Activated CD8-positive, alpha-beta memory T cell treated with anti-CD3 and anti-CD28 coated beads, Interleukin-2, amount 10 ng/mL, durations not matched to agents 7 days and 5 days (primary cell): ENCODE measurements at regions not wholly inside any gene's neighbourhood (a gene's known extent, or its start where the extent isn't known, plus 50 kb on each side); places are given as distances from the start of the nearest gene placed in this dataset.
"Not testable (repeated sequence)": the region's sequence is repeated elsewhere in the genome, so short reads cannot be mapped to it uniquely, and the experiment has no call there.

Source experiments
- ATAC-seq: fragments of 150-1000 bp; cut with Tn5 transposase; one replicate; pipeline ENCODE4 v1.10.0; 2021; ENCODE audit warnings: moderate library complexity
- CTCF ChIA-PET: fragments of 350-600 bp; sonication (Branson Sonifier 250); formaldehyde crosslinking; loops from one replicate; lab custom pipeline; 2021; ENCODE audit warnings: antibody characterized with exemption; lab: Charles Lee
- DNase-seq: peaks from one replicate; pipeline ENCODE4 v3.0.0-alpha.2; 2020
- H3K27ac Mint-ChIP-seq: one replicate; pipeline ENCODE4 v1.8.0; 2021; ENCODE audit warnings: mild to moderate bottlenecking, mixed read lengths
- H3K27me3 Mint-ChIP-seq: one replicate; pipeline ENCODE4 v1.8.0; 2021; ENCODE audit warnings: mixed read lengths
- H3K36me3 Mint-ChIP-seq: one replicate; pipeline ENCODE4 v1.8.0; 2021; ENCODE audit warnings: mild to moderate bottlenecking, mixed read lengths
- H3K4me1 Mint-ChIP-seq: one replicate; pipeline ENCODE4 v1.8.0; 2021; ENCODE audit warnings: mixed read lengths
- H3K4me3 Mint-ChIP-seq: one replicate; pipeline ENCODE4 v1.8.0; 2021; ENCODE audit warnings: mild to moderate bottlenecking, moderate library complexity, mixed read lengths
- H3K9me3 Mint-ChIP-seq: one replicate; pipeline ENCODE4 v1.8.0; 2022; ENCODE audit warnings: low read depth, mixed read lengths

- Mint-ChIP-seq H3K27me3 (no peaks in the 10 kb centered on the region), H3K36me3 (no peaks in the 10 kb centered on the region), H3K9me3 (peaks cover 1% of the 10 kb centered on the region), H3K4me1 (peaks cover 4% of the 10 kb centered on the region), H3K4me3 (no peak overlapping the region), H3K27ac (no peak overlapping the region)
- DNase-seq, result no peak
- CTCF ChIA-PET, result no interaction called here
- ATAC-seq, result no peak
Observed at GRCh38 chr21:15443740-15444117, 286.1 kb upstream of the USP25 start.

- CTCF ChIA-PET, result no interaction called here
- Mint-ChIP-seq H3K4me3 (no peak overlapping the region), H3K9me3 (peaks cover 3% of the 10 kb centered on the region), H3K4me1 (peaks cover 4% of the 10 kb centered on the region), H3K27ac (no peak overlapping the region), H3K36me3 (no peaks in the 10 kb centered on the region), H3K27me3 (no peaks in the 10 kb centered on the region)
- ATAC-seq (no peak), DNase-seq (no peak)
Observed at GRCh38 chr21:15444118-15444960, 285.4 kb upstream of the USP25 start.

DNA sequence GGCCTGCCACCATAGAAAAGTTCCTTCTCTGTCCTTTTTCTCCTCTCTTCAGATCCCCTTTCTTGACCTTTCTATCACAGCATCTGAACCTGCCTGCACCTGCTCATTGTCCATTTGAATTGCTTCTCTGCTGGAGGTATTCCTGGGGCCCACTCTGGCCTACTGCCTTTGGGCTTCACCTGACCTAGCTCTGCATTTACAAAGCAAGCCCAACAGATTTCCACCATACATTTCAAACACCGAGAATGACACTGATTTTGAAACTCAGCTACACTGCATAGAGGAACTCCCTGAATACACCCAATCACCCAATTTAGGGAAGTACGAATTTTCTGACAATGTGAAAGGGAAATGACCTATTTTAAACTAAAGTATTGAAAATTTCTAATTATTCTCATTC is 284.5 kb upstream of the USP25 start:
- DNase-seq, result no peak
- peaks cover 4% of the 10 kb centered on the region for H3K4me1 Mint-ChIP-seq
- peaks cover 3% of the 10 kb centered on the region for H3K9me3 Mint-ChIP-seq
- no peak overlapping the region for H3K4me3 Mint-ChIP-seq
- H3K27me3 Mint-ChIP-seq, result no peaks in the 10 kb centered on the region
- no peak overlapping the region for H3K27ac Mint-ChIP-seq
- CTCF ChIA-PET, result no interaction called here
- no peaks in the 10 kb centered on the region for H3K36me3 Mint-ChIP-seq
- no peak for ATAC-seq

DNA sequence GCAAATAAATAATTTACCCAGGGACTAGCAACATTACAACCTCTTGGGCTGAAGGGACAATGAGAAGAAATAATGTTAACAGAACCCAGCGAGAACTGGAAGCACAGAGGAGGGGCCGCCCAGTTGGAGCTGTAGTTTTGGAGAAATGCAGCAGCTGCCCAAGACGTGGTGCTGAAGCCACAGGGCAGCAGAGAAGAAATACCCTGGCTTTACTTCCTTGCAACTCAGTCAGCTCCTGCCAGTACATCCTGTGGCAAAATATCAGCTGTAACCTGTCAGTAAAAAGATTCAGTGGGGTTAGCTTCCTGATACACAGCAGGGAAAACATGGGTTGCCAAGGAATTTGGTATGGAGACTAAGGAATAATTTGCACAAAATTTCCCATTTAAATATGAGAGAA is 283.6 kb upstream of the USP25 start:
- H3K36me3 Mint-ChIP-seq, result no peaks in the 10 kb centered on the region
- H3K27ac Mint-ChIP-seq, result no peak overlapping the region
- ATAC-seq (no peak), DNase-seq (no peak)
- H3K4me1 Mint-ChIP-seq, result no peaks in the 10 kb centered on the region
- no peaks in the 10 kb centered on the region for H3K27me3 Mint-ChIP-seq
- H3K4me3 Mint-ChIP-seq, result no peak overlapping the region
- CTCF ChIA-PET, result no interaction called here
- peaks cover 3% of the 10 kb centered on the region for H3K9me3 Mint-ChIP-seq

- no peak overlapping the region for H3K4me3 Mint-ChIP-seq
- CTCF ChIA-PET, result no interaction called here
- no peaks in the 10 kb centered on the region for H3K27me3 Mint-ChIP-seq
Observed at GRCh38 chr21:15449556-15449955, 280.2 kb upstream of the USP25 start.

GRCh38 chr21:15453261-15453660 is 276.5 kb upstream of the USP25 start:
- Mint-ChIP-seq H3K4me1 (no peaks in the 10 kb centered on the region), H3K4me3 (no peak overlapping the region), H3K27me3 (no peaks in the 10 kb centered on the region), H3K36me3 (no peaks in the 10 kb centered on the region), H3K9me3 (peaks cover 3% of the 10 kb centered on the region), H3K27ac (no peak overlapping the region)
- DNase-seq (no peak), ATAC-seq (no peak)
- CTCF ChIA-PET, result no interaction called here

More at GRCh38 chr21:15449556-15449955, 280.2 kb upstream of the USP25 start:
- Mint-ChIP-seq H3K27ac (no peak overlapping the region), H3K4me1 (no peaks in the 10 kb centered on the region), H3K9me3 (peaks cover 3% of the 10 kb centered on the region), H3K36me3 (no peaks in the 10 kb centered on the region)
- DNase-seq, result no peak
- no peak for ATAC-seq

DNA sequence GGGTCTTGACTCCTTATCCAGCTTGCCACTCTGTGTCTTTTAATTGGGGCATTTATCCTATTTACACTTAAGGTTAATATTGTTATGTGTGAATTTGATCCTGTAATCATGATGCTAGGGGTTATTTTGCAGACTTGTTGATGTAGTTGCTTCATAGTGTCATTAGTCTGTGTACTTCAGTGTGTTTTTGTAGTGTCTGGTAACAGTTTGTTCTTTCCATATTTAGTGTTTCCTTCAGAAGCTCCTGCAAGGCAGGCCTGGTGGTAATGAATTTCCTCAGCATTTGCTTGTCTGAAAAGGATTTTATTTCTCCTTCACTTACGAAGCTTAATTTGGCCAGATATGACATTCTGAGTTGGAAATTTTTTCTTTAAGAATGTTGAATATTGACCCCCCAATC is 276.0 kb upstream of the USP25 start:
- H3K36me3 Mint-ChIP-seq, H3K4me3 Mint-ChIP-seq, H3K27me3 Mint-ChIP-seq, H3K27ac Mint-ChIP-seq, H3K9me3 Mint-ChIP-seq, DNase-seq, ATAC-seq, CTCF ChIA-PET, H3K4me1 Mint-ChIP-seq: not testable (repeated sequence)

GRCh38 chr21:15454931-15455330 is 274.9 kb upstream of the USP25 start:
- H3K4me1 Mint-ChIP-seq, H3K9me3 Mint-ChIP-seq, H3K27ac Mint-ChIP-seq, ATAC-seq, H3K36me3 Mint-ChIP-seq, DNase-seq, H3K27me3 Mint-ChIP-seq, CTCF ChIA-PET, H3K4me3 Mint-ChIP-seq: not testable (repeated sequence)

GRCh38 chr21:15455819-15456462 is 273.8 kb upstream of the USP25 start:
- H3K9me3 Mint-ChIP-seq, result no peaks in the 10 kb centered on the region
- no peak overlapping the region for H3K27ac Mint-ChIP-seq
- no peaks in the 10 kb centered on the region for H3K4me1 Mint-ChIP-seq
- CTCF ChIA-PET, result no interaction called here
- ATAC-seq (no peak), DNase-seq (no peak)
- H3K4me3 Mint-ChIP-seq, result no peak overlapping the region
- no peaks in the 10 kb centered on the region for H3K36me3 Mint-ChIP-seq
- H3K27me3 Mint-ChIP-seq, result no peaks in the 10 kb centered on the region

DNA sequence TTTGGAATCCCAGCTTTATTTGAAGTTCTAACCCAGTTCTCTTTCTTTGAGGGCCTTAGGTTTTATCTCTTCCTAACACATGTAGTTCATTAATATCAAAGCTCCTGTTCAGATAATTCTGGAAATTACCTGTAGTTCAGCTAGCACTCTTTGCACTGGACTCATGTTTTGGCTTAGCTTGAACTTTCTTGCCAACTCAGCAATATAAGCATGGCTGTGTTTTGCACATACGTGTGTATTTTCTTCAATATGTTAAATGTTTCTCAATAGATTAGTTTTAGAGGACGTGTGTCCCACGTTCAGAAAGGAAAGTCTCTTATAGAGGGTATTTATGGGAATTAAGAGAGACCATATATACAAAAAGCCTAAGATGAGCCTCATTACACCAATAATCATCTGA is 271.8 kb upstream of the USP25 start:
- no peaks in the 10 kb centered on the region for H3K27me3 Mint-ChIP-seq
- H3K4me1 Mint-ChIP-seq, result no peaks in the 10 kb centered on the region
- ATAC-seq (no peak), DNase-seq (no peak)
- H3K9me3 Mint-ChIP-seq, result no peaks in the 10 kb centered on the region
- no peak overlapping the region for H3K4me3 Mint-ChIP-seq
- H3K27ac Mint-ChIP-seq, result no peak overlapping the region
- no peaks in the 10 kb centered on the region for H3K36me3 Mint-ChIP-seq
- CTCF ChIA-PET, result no interaction called here

GRCh38 chr21:15462092-15462491 is 267.7 kb upstream of the USP25 start:
- Mint-ChIP-seq H3K36me3 (no peaks in the 10 kb centered on the region), H3K27ac (no peak overlapping the region), H3K27me3 (no peaks in the 10 kb centered on the region), H3K4me3 (no peak overlapping the region), H3K9me3 (no peaks in the 10 kb centered on the region), H3K4me1 (no peaks in the 10 kb centered on the region)
- DNase-seq, result no peak
- no peak for ATAC-seq
- CTCF ChIA-PET, result no interaction called here

DNA sequence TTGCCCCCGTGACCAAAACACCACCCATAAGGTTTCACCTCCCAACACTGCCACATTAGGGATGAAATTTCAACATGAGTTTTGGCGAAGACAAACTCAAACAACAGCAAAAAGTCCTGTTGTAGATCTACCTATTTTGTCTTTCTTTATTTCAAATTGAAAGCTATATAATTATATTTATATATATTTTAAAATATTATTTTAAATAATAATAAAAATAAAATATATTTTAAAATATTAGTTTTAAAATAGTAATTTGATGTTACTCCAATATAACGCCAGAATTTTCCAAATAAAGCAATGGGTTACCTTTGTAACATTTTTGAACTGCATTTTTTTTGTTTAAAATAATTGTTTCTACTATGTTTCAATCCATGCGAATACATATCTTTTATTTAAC is 263.5 kb upstream of the USP25 start:
- DNase-seq, result no peak
- Mint-ChIP-seq H3K27ac (no peak overlapping the region), H3K27me3 (no peaks in the 10 kb centered on the region), H3K4me1 (no peaks in the 10 kb centered on the region), H3K9me3 (no peaks in the 10 kb centered on the region), H3K4me3 (no peak overlapping the region), H3K36me3 (no peaks in the 10 kb centered on the region)
- ATAC-seq, result no peak
- CTCF ChIA-PET, result no interaction called here

- ATAC-seq, result no peak
- Mint-ChIP-seq H3K27ac (no peak overlapping the region), H3K36me3 (no peaks in the 10 kb centered on the region), H3K9me3 (no peaks in the 10 kb centered on the region), H3K4me1 (no peaks in the 10 kb centered on the region), H3K4me3 (no peak overlapping the region), H3K27me3 (peaks cover under 1% of the 10 kb centered on the region)
- CTCF ChIA-PET, result no interaction called here
- DNase-seq, result no peak
Observed at GRCh38 chr21:15468368-15468767, 261.4 kb upstream of the USP25 start.
